Subcutaneous abdominal adipose tissue (tissue), 5 donors: ENCODE measurements at regions not wholly inside any gene's neighbourhood (a gene's known extent, or its start where the extent isn't known, plus 50 kb on each side); places are given as distances from the start of the nearest gene placed in this dataset.
"Not testable (repeated sequence)": the region's sequence is repeated elsewhere in the genome, so short reads cannot be mapped to it uniquely, and the experiment has no call there.

Experiments
- H3K27ac ChIP-seq: one replicate; pipeline ENCODE4 v1.7.0; 2013; ENCODE audit warnings: low read depth, mild to moderate bottlenecking, inconsistent platforms, low read length, moderate library complexity
- H3K27me3 ChIP-seq, 5 donors: one replicate each; pipeline ENCODE4 v1.7.0; 2013; ENCODE audit warnings: low read length in 5 of 5, inconsistent platforms in 1 of 5; ENCODE audit not compliant: control insufficient read depth in 5 of 5, insufficient read depth in 4 of 5
- H3K36me3 ChIP-seq, 5 donors: one replicate each; pipeline ENCODE4 v1.7.0; 2013; ENCODE audit warnings: low read length in 5 of 5; ENCODE audit not compliant: control insufficient read depth in 5 of 5, insufficient read depth in 5 of 5
- H3K4me1 ChIP-seq, 5 donors: one replicate each; pipeline ENCODE4 v1.7.0; 2013; ENCODE audit warnings: low read length in 5 of 5, mild to moderate bottlenecking in 3 of 5, moderate library complexity in 1 of 5; ENCODE audit not compliant: control insufficient read depth in 5 of 5, insufficient read depth in 5 of 5
- H3K4me3 ChIP-seq, 5 donors: one replicate each; pipeline ENCODE4 v1.7.0; 2013; ENCODE audit warnings: low read length in 5 of 5, low read depth in 1 of 5
- H3K9ac ChIP-seq, 5 donors: one replicate each; pipeline ENCODE4 v1.7.0; 2013; ENCODE audit warnings: low read length in 5 of 5, mild to moderate bottlenecking in 4 of 5, moderate library complexity in 3 of 5
- H3K9me3 ChIP-seq, 5 donors: one replicate each; pipeline ENCODE4 v1.7.0; 2013; ENCODE audit warnings: low read length in 5 of 5; ENCODE audit not compliant: control insufficient read depth in 5 of 5
- donor health status: healthy.
- donor health status: healthy.
- donor health status: healthy.
- donor health status: healthy.
- donor health status: healthy.

DNA sequence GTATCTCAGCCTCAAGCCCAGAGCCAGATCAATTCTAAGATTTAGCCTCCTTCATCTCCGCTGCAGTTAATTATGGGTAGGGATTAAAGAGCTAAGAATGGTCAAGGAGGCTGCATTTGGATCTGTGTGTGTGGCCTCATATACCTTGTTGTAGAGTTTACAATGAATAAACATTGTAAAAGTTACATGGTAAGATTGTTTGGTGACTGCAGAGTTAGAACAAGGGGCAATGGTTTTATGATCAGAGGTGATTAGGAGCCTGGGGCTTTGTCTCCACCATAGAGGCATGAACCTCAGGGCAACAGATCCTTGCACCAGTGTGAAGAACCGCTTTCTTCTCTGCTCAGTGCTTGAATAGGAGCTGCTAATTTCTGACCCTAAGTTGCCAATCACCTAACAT, 77.0 kb upstream of the MARK1 start:
- Histone ChIP-seq H3K27ac (no peak overlapping the region), H3K4me3 (no peak overlapping the region), H3K9me3 (no peaks in the 10 kb centered on the region), H3K9ac (no peak overlapping the region), H3K27me3 (no peaks in the 10 kb centered on the region), H3K36me3 (no peaks in the 10 kb centered on the region), H3K4me1 (peaks cover 0 to 17% (median 11%) of the 10 kb centered on the region in 5 donors)

DNA sequence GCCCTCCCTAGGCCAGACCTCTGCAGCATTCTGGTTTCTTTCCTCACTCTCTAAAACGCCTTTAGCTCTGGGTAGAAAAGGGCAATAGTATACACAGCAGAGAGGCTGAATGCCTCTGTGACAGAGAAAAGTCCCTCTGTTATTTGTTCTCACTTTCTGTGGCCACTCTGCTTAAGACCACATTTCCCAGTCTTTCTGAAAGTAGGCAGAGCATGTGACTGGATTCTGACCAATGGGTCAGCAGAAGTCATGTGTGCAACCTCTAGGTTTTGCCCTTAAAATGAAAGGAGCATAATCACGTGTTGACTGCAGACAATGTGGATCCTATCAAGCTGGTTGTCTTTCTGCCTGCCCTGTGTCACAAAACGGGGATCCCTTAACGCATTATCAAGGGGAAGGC, 79.7 kb upstream of the MARK1 start:
- Histone ChIP-seq H3K36me3 (no peaks in the 10 kb centered on the region), H3K4me1 (peaks cover 0 to 17% (median 11%) of the 10 kb centered on the region in 5 donors), H3K9ac (no peak overlapping the region), H3K4me3 (no peak overlapping the region), H3K27me3 (no peaks in the 10 kb centered on the region), H3K27ac (no peak overlapping the region), H3K9me3 (no peaks in the 10 kb centered on the region)

DNA sequence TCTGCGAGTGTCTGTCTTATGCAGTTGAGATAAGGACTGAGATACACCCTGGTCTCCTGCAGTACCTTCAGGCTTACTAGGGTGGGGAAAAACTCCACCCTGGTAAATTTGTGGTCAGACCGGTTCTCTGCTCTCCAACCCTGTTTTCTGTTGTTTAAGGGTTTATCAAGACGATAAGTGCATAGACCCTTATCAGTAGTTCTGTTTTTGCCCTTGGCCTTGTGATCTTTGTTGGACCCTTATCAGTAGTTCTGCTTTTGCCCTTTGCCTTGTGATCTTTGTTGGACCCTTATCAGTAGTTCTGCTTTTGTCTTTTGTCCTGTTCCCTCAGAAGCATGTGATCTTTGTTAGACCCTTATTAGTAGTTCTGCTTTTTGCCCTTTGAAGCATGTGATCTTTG, 83.3 kb upstream of the MARK1 start:
- not testable (repeated sequence) for H3K9me3 ChIP-seq, H3K9ac ChIP-seq, H3K36me3 ChIP-seq, H3K27ac ChIP-seq, H3K4me3 ChIP-seq, H3K27me3 ChIP-seq, H3K4me1 ChIP-seq

DNA sequence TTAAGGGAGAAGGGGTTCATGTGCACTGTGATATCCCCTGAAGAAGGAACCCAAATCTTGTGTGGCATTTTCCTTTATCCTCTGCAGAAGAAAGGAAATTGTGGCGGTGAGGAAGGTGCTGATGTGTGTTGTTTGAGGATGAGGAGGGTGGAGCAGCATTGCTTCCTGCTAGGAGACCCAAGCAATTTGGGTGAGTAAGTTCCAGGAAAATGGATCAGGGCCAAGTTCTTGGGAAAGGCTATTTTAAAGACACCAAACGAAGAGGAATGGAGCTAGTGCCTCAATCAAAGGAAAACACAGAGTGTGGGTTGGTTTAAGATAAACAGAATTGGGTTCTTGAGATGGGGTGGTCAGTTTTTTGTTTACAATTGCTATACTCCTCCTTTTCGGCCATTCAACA, 86.7 kb upstream of the MARK1 start:
- Histone ChIP-seq H3K9ac (no peak overlapping the region), H3K9me3 (no peaks in the 10 kb centered on the region), H3K27ac (no peak overlapping the region), H3K4me1 (no peaks in the 10 kb centered on the region), H3K27me3 (no peaks in the 10 kb centered on the region), H3K4me3 (no peak overlapping the region), H3K36me3 (no peaks in the 10 kb centered on the region)

DNA sequence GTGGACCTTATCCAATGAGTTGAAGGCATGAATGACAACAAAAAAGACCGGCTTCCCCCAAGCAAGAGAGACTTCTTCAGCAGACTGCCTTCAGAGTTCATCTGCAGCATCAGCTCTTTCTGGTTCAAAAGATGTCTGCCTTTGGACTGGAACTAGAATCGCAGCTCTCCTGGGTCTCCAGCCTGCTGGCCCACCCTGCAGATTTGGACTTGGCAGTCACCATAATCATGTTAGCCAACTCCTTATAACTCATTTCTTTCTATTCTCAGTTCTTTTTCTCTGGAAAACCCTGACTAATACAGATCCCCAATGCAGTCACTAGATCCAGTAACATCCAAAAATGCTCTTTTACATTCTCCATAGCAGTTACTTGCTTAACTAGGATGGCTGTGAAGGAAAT, 89.2 kb upstream of the MARK1 start:
- no peak overlapping the region for H3K4me3 ChIP-seq

GRCh38 chr1:220432408-220432807, 95.5 kb upstream of the MARK1 start:
- Histone ChIP-seq H3K4me3 (no peak overlapping the region), H3K27me3 (no peaks in the 10 kb centered on the region), H3K9ac (no peak overlapping the region), H3K9me3 (no peaks in the 10 kb centered on the region), H3K36me3 (no peaks in the 10 kb centered on the region), H3K4me1 (peaks cover 0 to 11% (median 7%) of the 10 kb centered on the region in 5 donors), H3K27ac (no peak overlapping the region)

More for the DNA sequence above, 89.2 kb upstream of the MARK1 start:
- Histone ChIP-seq H3K4me1 (no peaks in the 10 kb centered on the region), H3K9ac (no peak overlapping the region), H3K27ac (no peak overlapping the region), H3K36me3 (no peaks in the 10 kb centered on the region), H3K9me3 (no peaks in the 10 kb centered on the region), H3K27me3 (no peaks in the 10 kb centered on the region)

DNA sequence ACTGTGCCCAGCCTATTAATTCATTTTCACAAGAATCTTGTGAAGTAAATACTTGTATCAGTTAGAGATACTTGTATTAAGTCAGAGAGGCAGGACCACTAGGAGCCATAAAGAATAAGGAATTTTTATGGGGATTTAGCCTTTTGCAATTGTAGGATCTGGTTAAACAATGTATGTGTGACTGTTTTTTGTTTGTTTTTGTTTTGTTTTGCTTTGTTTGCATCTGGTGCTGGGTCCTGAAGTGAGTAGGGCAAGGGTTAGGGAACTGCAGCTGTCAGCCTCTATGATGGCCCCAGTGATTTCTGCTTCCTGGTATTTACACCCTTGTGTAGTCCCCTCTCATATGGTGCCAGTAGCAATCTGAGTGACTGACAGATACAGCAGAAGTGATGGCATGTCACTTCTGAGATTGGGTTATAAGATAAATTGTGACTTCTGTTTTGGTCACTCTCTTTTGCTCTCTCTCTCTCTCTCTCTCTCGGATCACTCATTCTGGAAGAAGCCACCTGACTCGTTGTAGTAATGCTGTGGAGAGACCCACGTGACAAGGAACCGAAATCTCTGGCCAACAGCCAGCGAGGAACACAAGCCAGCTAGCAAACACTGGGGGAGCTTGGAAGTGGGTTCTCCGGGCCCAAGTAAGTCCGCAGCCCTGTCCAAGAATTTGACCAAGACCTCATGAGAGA, 96.2 kb upstream of the MARK1 start:
- Histone ChIP-seq H3K4me1 (peaks cover 0 to 18% (median 7%) of the 10 kb centered on the region in 5 donors), H3K9me3 (no peaks in the 10 kb centered on the region), H3K9ac (no peak overlapping the region), H3K27me3 (no peaks in the 10 kb centered on the region), H3K27ac (no peak overlapping the region), H3K4me3 (no peak overlapping the region), H3K36me3 (no peaks in the 10 kb centered on the region)

DNA sequence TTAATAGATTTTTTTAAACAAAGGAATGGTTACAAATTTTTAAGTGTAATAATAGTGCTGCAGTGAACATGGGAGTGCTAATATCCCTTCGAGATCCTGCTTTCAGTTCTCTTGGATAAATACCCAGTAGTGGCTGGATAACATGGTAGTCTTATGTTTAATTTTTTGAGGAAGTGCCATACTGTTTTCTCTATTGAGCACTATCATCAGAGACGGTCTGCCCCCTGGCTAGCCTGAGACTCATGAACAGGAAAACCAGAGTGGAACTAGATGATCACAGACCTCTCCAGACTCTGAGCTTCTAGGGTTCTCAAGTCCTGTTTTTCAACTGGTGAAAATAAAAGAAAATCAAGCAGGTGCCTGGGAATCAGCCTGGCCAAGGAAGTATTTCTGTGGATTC, 97.3 kb upstream of the MARK1 start:
- H3K27ac ChIP-seq = no peak overlapping the region
- no peaks in the 10 kb centered on the region for H3K9me3 ChIP-seq
- peaks cover 0 to 18% (median 7%) of the 10 kb centered on the region in 5 donors for H3K4me1 ChIP-seq
- no peak overlapping the region for H3K9ac ChIP-seq
- H3K27me3 ChIP-seq = no peaks in the 10 kb centered on the region
- no peak overlapping the region for H3K4me3 ChIP-seq
- H3K36me3 ChIP-seq = no peaks in the 10 kb centered on the region

DNA sequence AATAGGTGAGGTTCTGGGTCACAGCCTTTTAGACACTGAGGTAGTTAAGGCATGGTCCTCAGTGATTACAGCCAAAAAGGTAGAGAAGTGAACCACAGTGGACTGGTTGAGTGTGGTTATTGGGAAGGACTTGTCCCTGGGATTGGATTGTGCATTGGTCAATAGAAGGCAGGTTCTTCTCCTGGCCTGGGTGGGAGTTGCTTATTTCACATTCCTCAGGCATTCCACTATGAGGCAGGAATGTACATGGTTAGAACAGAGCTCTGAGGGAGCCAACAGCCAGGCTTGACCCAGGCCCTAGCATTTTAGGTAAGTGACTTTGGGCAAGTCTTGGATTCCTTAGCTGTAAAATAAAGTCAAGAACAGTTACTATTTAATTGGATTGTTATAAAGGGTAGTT, 97.9 kb upstream of the MARK1 start:
- Histone ChIP-seq H3K4me3 (no peak overlapping the region), H3K4me1 (peaks cover 0 to 18% (median 7%) of the 10 kb centered on the region in 5 donors), H3K36me3 (no peaks in the 10 kb centered on the region), H3K9ac (no peak overlapping the region), H3K27me3 (no peaks in the 10 kb centered on the region), H3K9me3 (no peaks in the 10 kb centered on the region), H3K27ac (no peak overlapping the region)

DNA sequence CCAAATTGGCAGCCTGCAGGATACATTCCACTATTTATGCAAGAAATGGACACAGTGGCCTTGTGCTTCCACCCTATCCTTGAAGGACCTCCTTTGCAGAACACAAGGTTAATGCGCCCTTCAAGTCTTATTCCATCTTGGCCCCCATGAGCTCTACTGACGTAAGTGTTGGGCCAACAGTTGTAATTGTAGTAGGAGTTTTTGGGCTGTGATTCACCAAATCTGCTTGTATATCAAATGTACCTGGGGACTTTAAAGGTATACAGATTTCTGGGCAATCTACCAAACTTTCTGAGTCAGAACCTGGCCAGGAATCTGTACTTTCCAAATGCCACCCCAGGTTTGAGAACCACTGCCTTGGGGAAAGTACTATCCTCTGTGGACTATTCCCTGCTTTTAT, 100.9 kb upstream of the MARK1 start:
- Histone ChIP-seq H3K4me1 (peaks cover 0 to 20% (median 6%) of the 10 kb centered on the region in 5 donors), H3K4me3 (peak overlapping the region in 1 of 5 donors; percentile 10), H3K9ac (no peak overlapping the region), H3K27me3 (no peaks in the 10 kb centered on the region), H3K27ac (no peak overlapping the region), H3K36me3 (no peaks in the 10 kb centered on the region), H3K9me3 (no peaks in the 10 kb centered on the region)
